HL-60 (cell line): ENCODE measurements at regions not wholly inside any gene's neighbourhood (a gene's known extent, or its start where the extent isn't known, plus 50 kb on each side); places are given as distances from the start of the nearest gene placed in this dataset.

Source experiments
- CTCF ChIP-seq: IDR thresholded peaks from one replicate; pipeline ENCODE4 v1.5.1; 2011; ENCODE audit warnings: low read length, control low read depth, inconsistent platforms; ENCODE audit not compliant: insufficient read depth
- GABPA ChIP-seq: IDR thresholded peaks from 2 replicates; pipeline ENCODE4 v1.6.1; 2012; ENCODE audit warnings: low read depth

- no peak for TF ChIP-seq GABPA
- TF ChIP-seq CTCF: no peak
Observed at GRCh38 chrX:128250621-128251020, 198.4 kb upstream of the ACTRT1 start.
